ENCODE measurements at regions not wholly inside any gene's neighbourhood (a gene's known extent, or its start where the extent isn't known, plus 50 kb on each side); places are given as distances from the start of the nearest gene placed in this dataset.

- no peak for TF ChIP-seq CTCF (IDR thresholded peaks at IDR 0.05; ENCODE audit: extremely low read depth, insufficient read depth, missing control alignments)
- in situ Hi-C loops (cut with MboI; ENCODE audit: low pct_unique_long_range_greater_than_20kb, low sequenced_read_pairs, unreplicated experiment): no loop called here
- DNase-seq (ENCODE audit: low spot score): no peak
These were observed 242.3 kb downstream of the SEC14L1 start for GRCh38 chr17:77382966-77383612.

GRCh38 chr17:77383613-77384608 is 243.1 kb downstream of the SEC14L1 start:
- no peak for DNase-seq (ENCODE audit: low spot score)
- TF ChIP-seq CTCF (IDR thresholded peaks at IDR 0.05; ENCODE audit: extremely low read depth, insufficient read depth, missing control alignments): no peak
- in situ Hi-C loops (cut with MboI; ENCODE audit: low pct_unique_long_range_greater_than_20kb, low sequenced_read_pairs, unreplicated experiment): no loop called here

GRCh38 chr17:77385750-77386501 is 245.2 kb downstream of the SEC14L1 start:
- DNase-seq (ENCODE audit: low spot score): no peak
- no peak for TF ChIP-seq CTCF (IDR thresholded peaks at IDR 0.05; ENCODE audit: extremely low read depth, insufficient read depth, missing control alignments)
- in situ Hi-C loops (cut with MboI; ENCODE audit: low pct_unique_long_range_greater_than_20kb, low sequenced_read_pairs, unreplicated experiment): no loop called here

- in situ Hi-C loops (cut with MboI; ENCODE audit: low pct_unique_long_range_greater_than_20kb, low sequenced_read_pairs, unreplicated experiment): no loop called here
- DNase-seq (ENCODE audit: low spot score): no peak
- TF ChIP-seq CTCF (IDR thresholded peaks at IDR 0.05; ENCODE audit: extremely low read depth, insufficient read depth, missing control alignments): no peak
These were observed 245.9 kb downstream of the SEC14L1 start for GRCh38 chr17:77386502-77387192.

GRCh38 chr17:77387891-77388290 is 247.1 kb downstream of the SEC14L1 start:
- TF ChIP-seq CTCF (IDR thresholded peaks at IDR 0.05; ENCODE audit: extremely low read depth, insufficient read depth, missing control alignments): no peak
- DNase-seq (ENCODE audit: low spot score): no peak

More at GRCh38 chr17:77387891-77388290, 247.1 kb downstream of the SEC14L1 start:
- in situ Hi-C loops (cut with MboI; ENCODE audit: low pct_unique_long_range_greater_than_20kb, low sequenced_read_pairs, unreplicated experiment): no loop called here

Data from GM13977 (cell line).